ENCODE measurements at regions not wholly inside any gene's neighbourhood (a gene's known extent, or its start where the extent isn't known, plus 50 kb on each side); places are given as distances from the start of the nearest gene placed in this dataset.

GRCh38 chr2:75292826-75293225 lies 93.5 kb upstream of the TACR1 start:
- no peaks in the 10 kb centered on the region for H4K20me1 ChIP-seq (replicated peaks; ENCODE audit: insufficient read depth)

More at GRCh38 chr2:75292826-75293225, 93.5 kb upstream of the TACR1 start:
- H3K4me1 ChIP-seq (ENCODE audit: insufficient read depth): no peaks in the 10 kb centered on the region
- H3K9me2 ChIP-seq (ENCODE audit: insufficient read depth): peaks cover 4% of the 10 kb centered on the region; the same call in 1 of the 2 replicates
- Mint-ChIP-seq H3K4me1 (peaks cover 5% of the 10 kb centered on the region), H3K27me3 (ENCODE audit: insufficient read depth, low read depth, poor library complexity) (peaks cover under 1% of the 10 kb centered on the region), H3K9me3 (no peaks in the 10 kb centered on the region), H3K4me3 (no peak overlapping the region), H3K36me3 (ENCODE audit: low read depth) (no peaks in the 10 kb centered on the region), H3K27ac (no peak overlapping the region)
- DNase-seq (ENCODE audit: low spot score) (no peak), ATAC-seq (no peak)
- no peaks in the 10 kb centered on the region for H3K79me2 ChIP-seq (replicated peaks; ENCODE audit: insufficient read depth)
- no peaks in the 10 kb centered on the region for H3F3A ChIP-seq (replicated peaks; ENCODE audit: low read depth)
- no peaks in the 10 kb centered on the region for H3K27me3 ChIP-seq (ENCODE audit: insufficient read depth)
- H3K4me3 ChIP-seq: no peak overlapping the region
- H2AFZ ChIP-seq: no peak overlapping the region
- H3K27ac ChIP-seq (ENCODE audit: low read depth): no peak overlapping the region
- no peak overlapping the region for H3K4me2 ChIP-seq
- no peaks in the 10 kb centered on the region for H3K36me3 ChIP-seq (ENCODE audit: insufficient read depth)
- no peak for TF ChIP-seq EZH2phosphoT487 (IDR thresholded peaks at IDR 0.05; ENCODE audit: unreplicated experiment)
- TF ChIP-seq EZH2 (IDR thresholded peaks at IDR 0.05; ENCODE audit: low read depth, unreplicated experiment): no peak
- no peak for TF ChIP-seq ETS1 (IDR thresholded peaks at IDR 0.05)
- TF ChIP-seq POLR2AphosphoS5 (IDR thresholded peaks at IDR 0.05; ENCODE audit: low read depth): no peak
- TF ChIP-seq, protein P1, sequence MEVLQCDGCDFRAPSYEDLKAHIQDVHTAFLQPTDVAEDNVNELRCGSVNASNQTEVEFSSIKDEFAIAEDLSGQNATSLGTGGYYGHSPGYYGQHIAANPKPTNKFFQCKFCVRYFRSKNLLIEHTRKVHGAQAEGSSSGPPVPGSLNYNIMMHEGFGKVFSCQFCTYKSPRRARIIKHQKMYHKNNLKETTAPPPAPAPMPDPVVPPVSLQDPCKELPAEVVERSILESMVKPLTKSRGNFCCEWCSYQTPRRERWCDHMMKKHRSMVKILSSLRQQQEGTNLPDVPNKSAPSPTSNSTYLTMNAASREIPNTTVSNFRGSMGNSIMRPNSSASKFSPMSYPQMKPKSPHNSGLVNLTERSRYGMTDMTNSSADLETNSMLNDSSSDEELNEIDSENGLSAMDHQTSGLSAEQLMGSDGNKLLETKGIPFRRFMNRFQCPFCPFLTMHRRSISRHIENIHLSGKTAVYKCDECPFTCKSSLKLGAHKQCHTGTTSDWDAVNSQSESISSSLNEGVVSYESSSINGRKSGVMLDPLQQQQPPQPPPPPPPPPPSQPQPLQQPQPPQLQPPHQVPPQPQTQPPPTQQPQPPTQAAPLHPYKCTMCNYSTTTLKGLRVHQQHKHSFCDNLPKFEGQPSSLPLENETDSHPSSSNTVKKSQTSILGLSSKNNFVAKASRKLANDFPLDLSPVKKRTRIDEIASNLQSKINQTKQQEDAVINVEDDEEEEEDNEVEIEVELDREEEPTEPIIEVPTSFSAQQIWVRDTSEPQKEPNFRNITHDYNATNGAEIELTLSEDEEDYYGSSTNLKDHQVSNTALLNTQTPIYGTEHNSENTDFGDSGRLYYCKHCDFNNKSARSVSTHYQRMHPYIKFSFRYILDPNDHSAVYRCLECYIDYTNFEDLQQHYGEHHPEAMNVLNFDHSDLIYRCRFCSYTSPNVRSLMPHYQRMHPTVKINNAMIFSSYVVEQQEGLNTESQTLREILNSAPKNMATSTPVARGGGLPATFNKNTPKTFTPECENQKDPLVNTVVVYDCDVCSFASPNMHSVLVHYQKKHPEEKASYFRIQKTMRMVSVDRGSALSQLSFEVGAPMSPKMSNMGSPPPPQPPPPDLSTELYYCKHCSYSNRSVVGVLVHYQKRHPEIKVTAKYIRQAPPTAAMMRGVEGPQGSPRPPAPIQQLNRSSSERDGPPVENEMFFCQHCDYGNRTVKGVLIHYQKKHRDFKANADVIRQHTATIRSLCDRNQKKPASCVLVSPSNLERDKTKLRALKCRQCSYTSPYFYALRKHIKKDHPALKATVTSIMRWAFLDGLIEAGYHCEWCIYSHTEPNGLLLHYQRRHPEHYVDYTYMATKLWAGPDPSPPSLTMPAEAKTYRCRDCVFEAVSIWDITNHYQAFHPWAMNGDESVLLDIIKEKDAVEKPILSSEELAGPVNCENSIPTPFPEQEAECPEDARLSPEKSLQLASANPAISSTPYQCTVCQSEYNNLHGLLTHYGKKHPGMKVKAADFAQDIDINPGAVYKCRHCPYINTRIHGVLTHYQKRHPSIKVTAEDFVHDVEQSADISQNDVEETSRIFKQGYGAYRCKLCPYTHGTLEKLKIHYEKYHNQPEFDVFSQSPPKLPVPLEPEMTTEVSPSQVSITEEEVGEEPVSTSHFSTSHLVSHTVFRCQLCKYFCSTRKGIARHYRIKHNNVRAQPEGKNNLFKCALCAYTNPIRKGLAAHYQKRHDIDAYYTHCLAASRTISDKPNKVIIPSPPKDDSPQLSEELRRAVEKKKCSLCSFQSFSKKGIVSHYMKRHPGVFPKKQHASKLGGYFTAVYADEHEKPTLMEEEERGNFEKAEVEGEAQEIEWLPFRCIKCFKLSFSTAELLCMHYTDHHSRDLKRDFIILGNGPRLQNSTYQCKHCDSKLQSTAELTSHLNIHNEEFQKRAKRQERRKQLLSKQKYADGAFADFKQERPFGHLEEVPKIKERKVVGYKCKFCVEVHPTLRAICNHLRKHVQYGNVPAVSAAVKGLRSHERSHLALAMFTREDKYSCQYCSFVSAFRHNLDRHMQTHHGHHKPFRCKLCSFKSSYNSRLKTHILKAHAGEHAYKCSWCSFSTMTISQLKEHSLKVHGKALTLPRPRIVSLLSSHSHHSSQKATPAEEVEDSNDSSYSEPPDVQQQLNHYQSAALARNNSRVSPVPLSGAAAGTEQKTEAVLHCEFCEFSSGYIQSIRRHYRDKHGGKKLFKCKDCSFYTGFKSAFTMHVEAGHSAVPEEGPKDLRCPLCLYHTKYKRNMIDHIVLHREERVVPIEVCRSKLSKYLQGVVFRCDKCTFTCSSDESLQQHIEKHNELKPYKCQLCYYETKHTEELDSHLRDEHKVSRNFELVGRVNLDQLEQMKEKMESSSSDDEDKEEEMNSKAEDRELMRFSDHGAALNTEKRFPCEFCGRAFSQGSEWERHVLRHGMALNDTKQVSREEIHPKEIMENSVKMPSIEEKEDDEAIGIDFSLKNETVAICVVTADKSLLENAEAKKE (CRISPR knock-in tag; IDR thresholded peaks at IDR 0.05): no peak
- no peak for TF ChIP-seq ZNF114 (CRISPR knock-in tag; IDR thresholded peaks at IDR 0.05)
- TF ChIP-seq, protein P2, sequence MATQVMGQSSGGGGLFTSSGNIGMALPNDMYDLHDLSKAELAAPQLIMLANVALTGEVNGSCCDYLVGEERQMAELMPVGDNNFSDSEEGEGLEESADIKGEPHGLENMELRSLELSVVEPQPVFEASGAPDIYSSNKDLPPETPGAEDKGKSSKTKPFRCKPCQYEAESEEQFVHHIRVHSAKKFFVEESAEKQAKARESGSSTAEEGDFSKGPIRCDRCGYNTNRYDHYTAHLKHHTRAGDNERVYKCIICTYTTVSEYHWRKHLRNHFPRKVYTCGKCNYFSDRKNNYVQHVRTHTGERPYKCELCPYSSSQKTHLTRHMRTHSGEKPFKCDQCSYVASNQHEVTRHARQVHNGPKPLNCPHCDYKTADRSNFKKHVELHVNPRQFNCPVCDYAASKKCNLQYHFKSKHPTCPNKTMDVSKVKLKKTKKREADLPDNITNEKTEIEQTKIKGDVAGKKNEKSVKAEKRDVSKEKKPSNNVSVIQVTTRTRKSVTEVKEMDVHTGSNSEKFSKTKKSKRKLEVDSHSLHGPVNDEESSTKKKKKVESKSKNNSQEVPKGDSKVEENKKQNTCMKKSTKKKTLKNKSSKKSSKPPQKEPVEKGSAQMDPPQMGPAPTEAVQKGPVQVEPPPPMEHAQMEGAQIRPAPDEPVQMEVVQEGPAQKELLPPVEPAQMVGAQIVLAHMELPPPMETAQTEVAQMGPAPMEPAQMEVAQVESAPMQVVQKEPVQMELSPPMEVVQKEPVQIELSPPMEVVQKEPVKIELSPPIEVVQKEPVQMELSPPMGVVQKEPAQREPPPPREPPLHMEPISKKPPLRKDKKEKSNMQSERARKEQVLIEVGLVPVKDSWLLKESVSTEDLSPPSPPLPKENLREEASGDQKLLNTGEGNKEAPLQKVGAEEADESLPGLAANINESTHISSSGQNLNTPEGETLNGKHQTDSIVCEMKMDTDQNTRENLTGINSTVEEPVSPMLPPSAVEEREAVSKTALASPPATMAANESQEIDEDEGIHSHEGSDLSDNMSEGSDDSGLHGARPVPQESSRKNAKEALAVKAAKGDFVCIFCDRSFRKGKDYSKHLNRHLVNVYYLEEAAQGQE (IDR thresholded peaks at IDR 0.05; ENCODE audit: unreplicated experiment): no peak
- no peak for TF ChIP-seq CTCF (conservative IDR thresholded peaks at IDR 0.05; ENCODE audit: low read depth in 2 of 2)
- TF ChIP-seq ZNF331 (CRISPR knock-in tag; IDR thresholded peaks at IDR 0.05; ENCODE audit: low read depth): no peak
- TF ChIP-seq NANOG (IDR thresholded peaks at IDR 0.05; ENCODE audit: borderline replicate concordance): no peak
- no peak for TF ChIP-seq STAT1 (IDR thresholded peaks at IDR 0.05; ENCODE audit: unreplicated experiment)
- no peak for TF ChIP-seq CREB1 (CRISPR knock-in tag; IDR thresholded peaks at IDR 0.05; ENCODE audit: low read depth)
- no peak for TF ChIP-seq JUNB (IDR thresholded peaks at IDR 0.05; ENCODE audit: unreplicated experiment)

Measured in GM23338 (cell line).